ENCODE measurements at regions not wholly inside any gene's neighbourhood (a gene's known extent, or its start where the extent isn't known, plus 50 kb on each side); places are given as distances from the start of the nearest gene placed in this dataset.
A peak's percentile ranks its signal among the peaks of the same experiment; 100 is the strongest.

GRCh38 chr11:116605543-116606459 is 167.0 kb downstream of the BUD13 start:
- DNase-seq: peak in 3 of 35 experiments; percentile 3 to 9 (median 5)
- H3K9me3 Mint-ChIP-seq: no peaks in the 10 kb centered on the region
- Histone ChIP-seq H3K9me3 (no peaks in the 10 kb centered on the region), H3K36me3 (ENCODE audit: control insufficient read depth in 2 of 2, extremely low read depth in 1 of 2, insufficient read depth in 1 of 2, low read length in 1 of 2) (no peaks in the 10 kb centered on the region), H3K4me3 (ENCODE audit: control insufficient read depth in 1 of 2, extremely low read depth in 1 of 2, low read length in 1 of 2) (no peak overlapping the region), H3K4me1 (ENCODE audit: control insufficient read depth in 1 of 2, extremely low read depth in 1 of 2, insufficient read depth in 2 of 2, low read length in 2 of 2) (no peaks in the 10 kb centered on the region), H3K27me3 (replicated peaks in 1 of 2; ENCODE audit: control insufficient read depth in 2 of 2, extremely low read depth in 1 of 2, insufficient read depth in 2 of 2, low read length in 1 of 2) (peaks cover 0 to 36% of the 10 kb centered on the region in 2 experiments), H3K27ac (ENCODE audit: low read length) (no peak overlapping the region)
- ChIA-PET CTCF (no interaction called here), POLR2A (no interaction called here)
- no peaks in the 10 kb centered on the region for H3K36me3 Mint-ChIP-seq
- no peak overlapping the region for H3K27ac Mint-ChIP-seq
- no peaks in the 10 kb centered on the region for H3K4me1 Mint-ChIP-seq
- no peak for ATAC-seq (replicated peaks in 1 of 4)
- WGBS (ENCODE audit: insufficient coverage): 17% methylated on average over 3 of the region's 6 CpGs
- H3K4me3 Mint-ChIP-seq: no peak overlapping the region
- peaks cover 27 to 41% of the 10 kb centered on the region in 2 donors for H3K27me3 Mint-ChIP-seq

DNA sequence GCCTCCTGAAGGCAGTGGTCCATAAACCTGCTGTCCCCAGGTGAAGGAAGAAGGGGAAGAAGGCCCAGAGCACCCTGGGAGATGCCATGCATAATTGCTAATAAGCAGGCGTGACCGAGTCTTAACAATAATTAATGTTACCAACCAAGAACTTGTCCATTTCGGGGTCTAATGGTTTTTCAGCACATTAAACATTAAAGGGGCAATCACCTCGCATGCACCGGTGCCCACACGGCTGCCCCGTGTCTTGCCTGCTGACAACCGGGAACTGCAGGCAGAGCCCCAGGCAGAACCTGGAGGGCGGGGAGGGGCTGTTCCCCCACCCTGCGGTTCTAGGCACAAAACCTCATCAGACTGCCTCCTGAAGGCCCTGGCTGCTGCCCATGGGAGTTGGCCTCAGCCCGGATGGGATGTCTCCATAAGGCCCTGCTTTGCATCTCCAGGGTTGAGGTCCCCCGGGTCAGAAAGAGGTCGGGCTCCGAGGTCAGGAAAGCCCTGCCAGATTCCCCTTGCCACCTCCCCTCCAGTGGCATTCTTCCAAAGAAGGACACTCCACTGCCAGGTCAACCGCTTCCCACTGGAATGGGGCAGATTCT is 169.0 kb downstream of the BUD13 start:
- WGBS (ENCODE audit: insufficient coverage): 75% methylated on average over 15 of the region's 15 CpGs
- no peaks in the 10 kb centered on the region for H3K9me3 ChIP-seq
- Mint-ChIP-seq H3K27ac (no peak overlapping the region), H3K4me1 (no peaks in the 10 kb centered on the region), H3K9me3 (no peaks in the 10 kb centered on the region), H3K4me3 (no peak overlapping the region), H3K36me3 (no peaks in the 10 kb centered on the region), H3K27me3 (peaks cover 36 to 38% of the 10 kb centered on the region in 2 donors)
- no peak overlapping the region for H3K27ac ChIP-seq (ENCODE audit: low read length)
- H3K27me3 ChIP-seq (replicated peaks in 1 of 2; ENCODE audit: control insufficient read depth in 2 of 2, extremely low read depth in 1 of 2, insufficient read depth in 2 of 2, low read length in 1 of 2): peaks cover 0 to 32% of the 10 kb centered on the region in 2 experiments
- H3K4me3 ChIP-seq (ENCODE audit: control insufficient read depth in 1 of 2, extremely low read depth in 1 of 2, low read length in 1 of 2): no peak overlapping the region
- CTCF ChIA-PET: no interaction called here
- ATAC-seq (replicated peaks in 1 of 4) (no peak), DNase-seq (no peak)
- POLR2A ChIA-PET: no interaction called here
- H3K36me3 ChIP-seq (ENCODE audit: control insufficient read depth in 2 of 2, extremely low read depth in 1 of 2, insufficient read depth in 1 of 2, low read length in 1 of 2): no peaks in the 10 kb centered on the region
- no peaks in the 10 kb centered on the region for H3K4me1 ChIP-seq (ENCODE audit: control insufficient read depth in 1 of 2, extremely low read depth in 1 of 2, insufficient read depth in 2 of 2, low read length in 2 of 2)

DNA sequence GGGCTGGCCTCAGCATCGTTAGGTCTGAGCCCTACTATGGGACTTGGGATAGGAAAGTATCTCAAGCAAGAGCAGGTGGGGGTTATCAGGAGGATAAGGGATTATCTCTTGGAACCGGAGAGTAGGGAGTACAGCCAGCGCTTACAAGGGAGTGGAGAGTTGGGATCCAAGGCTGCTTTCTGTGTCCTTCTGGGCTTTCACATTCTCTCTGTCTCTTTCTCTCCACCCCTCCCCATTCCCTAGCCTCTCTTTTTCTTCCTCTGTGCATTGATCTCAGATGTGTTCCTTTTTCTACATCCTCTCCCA is 170.2 kb downstream of the BUD13 start:
- POLR2A ChIA-PET: no interaction called here
- CTCF ChIA-PET: no interaction called here

DNA sequence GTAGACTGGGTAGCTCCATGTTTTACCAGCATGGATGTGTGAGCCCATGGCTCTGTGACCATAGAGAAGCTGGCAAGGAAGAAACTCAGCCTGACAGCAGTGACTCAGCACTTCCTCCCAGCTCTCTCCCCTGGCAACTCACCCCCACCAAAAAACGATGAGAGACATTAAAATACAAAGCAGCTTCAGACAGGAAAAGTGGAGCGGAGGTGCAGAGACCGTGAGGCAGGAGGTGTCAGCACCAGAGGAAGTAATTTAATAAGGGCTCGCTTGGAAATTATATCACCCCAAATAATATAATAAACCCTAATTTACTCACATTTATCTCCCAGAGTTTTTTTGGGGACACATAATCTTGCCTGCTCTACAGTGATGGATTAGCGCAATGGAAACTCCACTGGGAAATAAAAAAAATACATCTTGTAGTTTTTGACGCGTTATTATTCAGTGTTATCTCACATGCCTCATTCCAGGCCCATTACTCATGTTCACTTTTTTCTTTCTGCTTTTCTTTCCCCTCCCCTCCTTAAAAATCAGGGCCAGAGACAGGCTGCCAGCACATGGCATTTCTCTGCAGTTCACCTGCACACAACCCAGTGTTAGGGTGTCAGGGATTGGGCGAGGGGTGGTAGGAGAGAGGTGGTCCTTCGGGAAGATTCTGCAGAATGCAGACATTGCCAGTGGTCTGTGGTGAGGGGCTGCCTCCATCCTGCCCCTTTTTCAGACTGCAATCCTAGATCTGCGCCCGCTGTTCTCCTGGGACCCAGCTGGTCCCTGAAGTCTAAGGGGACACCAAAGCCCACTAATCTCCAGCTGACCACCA is 170.8 kb downstream of the BUD13 start:
- no peak for DNase-seq
- ATAC-seq (replicated peaks in 1 of 4): no peak
- H3K4me1 ChIP-seq (ENCODE audit: control insufficient read depth in 1 of 2, extremely low read depth in 1 of 2, insufficient read depth in 2 of 2, low read length in 2 of 2): no peaks in the 10 kb centered on the region
- ChIA-PET POLR2A (no interaction called here), CTCF (no interaction called here)
- H3K36me3 Mint-ChIP-seq: no peaks in the 10 kb centered on the region
- H3K9me3 Mint-ChIP-seq: no peaks in the 10 kb centered on the region
- peaks cover 34 to 35% of the 10 kb centered on the region in 2 donors for H3K27me3 Mint-ChIP-seq
- peaks cover 0 to 26% of the 10 kb centered on the region in 2 experiments for H3K27me3 ChIP-seq (replicated peaks in 1 of 2; ENCODE audit: control insufficient read depth in 2 of 2, extremely low read depth in 1 of 2, insufficient read depth in 2 of 2, low read length in 1 of 2)
- H3K9me3 ChIP-seq: no peaks in the 10 kb centered on the region
- no peak overlapping the region for H3K4me3 Mint-ChIP-seq
- no CpG with 5 or more reads among the region's 11 CpGs for WGBS (ENCODE audit: insufficient coverage)
- no peak overlapping the region for H3K4me3 ChIP-seq (ENCODE audit: control insufficient read depth in 1 of 2, extremely low read depth in 1 of 2, low read length in 1 of 2)
- H3K4me1 Mint-ChIP-seq: no peaks in the 10 kb centered on the region
- H3K36me3 ChIP-seq (ENCODE audit: control insufficient read depth in 2 of 2, extremely low read depth in 1 of 2, insufficient read depth in 1 of 2, low read length in 1 of 2): no peaks in the 10 kb centered on the region
- no peak overlapping the region for H3K27ac Mint-ChIP-seq
- H3K27ac ChIP-seq (ENCODE audit: low read length): no peak overlapping the region

More for the DNA sequence above, 170.2 kb downstream of the BUD13 start:
- H3K27me3 ChIP-seq (replicated peaks in 1 of 2; ENCODE audit: control insufficient read depth in 2 of 2, extremely low read depth in 1 of 2, insufficient read depth in 2 of 2, low read length in 1 of 2): peaks cover 0 to 28% of the 10 kb centered on the region in 2 experiments
- no peaks in the 10 kb centered on the region for H3K4me1 ChIP-seq (ENCODE audit: control insufficient read depth in 1 of 2, extremely low read depth in 1 of 2, insufficient read depth in 2 of 2, low read length in 2 of 2)
- H3K27me3 Mint-ChIP-seq: peaks cover 37 to 39% of the 10 kb centered on the region in 2 donors
- ATAC-seq (replicated peaks in 1 of 4) (no peak), DNase-seq (no peak)
- H3K9me3 ChIP-seq: no peaks in the 10 kb centered on the region
- WGBS (ENCODE audit: insufficient coverage): 50% methylated on average over 1 of the region's 3 CpGs
- no peak overlapping the region for H3K27ac Mint-ChIP-seq
- no peak overlapping the region for H3K27ac ChIP-seq (ENCODE audit: low read length)
- no peak overlapping the region for H3K4me3 Mint-ChIP-seq
- no peak overlapping the region for H3K4me3 ChIP-seq (ENCODE audit: control insufficient read depth in 1 of 2, extremely low read depth in 1 of 2, low read length in 1 of 2)
- no peaks in the 10 kb centered on the region for H3K9me3 Mint-ChIP-seq
- no peaks in the 10 kb centered on the region for H3K36me3 ChIP-seq (ENCODE audit: control insufficient read depth in 2 of 2, extremely low read depth in 1 of 2, insufficient read depth in 1 of 2, low read length in 1 of 2)
- H3K36me3 Mint-ChIP-seq: no peaks in the 10 kb centered on the region
- no peaks in the 10 kb centered on the region for H3K4me1 Mint-ChIP-seq

DNA sequence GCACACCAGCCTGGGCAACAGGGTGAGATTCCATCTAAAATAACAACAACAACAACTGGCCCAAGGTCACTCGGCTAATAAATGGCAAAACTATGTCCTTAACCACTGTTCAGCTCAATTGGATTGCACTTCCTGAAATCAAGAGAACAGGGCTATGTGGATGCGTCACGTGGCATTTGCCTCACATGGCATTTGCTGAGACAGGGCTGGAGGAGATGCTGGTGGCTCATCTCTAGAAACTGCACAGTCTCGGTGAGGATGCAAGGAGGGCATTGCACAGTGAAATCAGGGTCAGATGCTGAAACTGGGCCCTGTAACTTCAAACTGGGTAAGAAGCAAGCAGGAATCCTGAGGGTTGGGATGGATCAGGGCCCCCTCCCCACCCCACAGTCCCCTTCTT is 171.9 kb downstream of the BUD13 start:
- Mint-ChIP-seq H3K27ac (no peak overlapping the region), H3K4me3 (no peak overlapping the region), H3K36me3 (no peaks in the 10 kb centered on the region), H3K9me3 (no peaks in the 10 kb centered on the region), H3K4me1 (no peaks in the 10 kb centered on the region), H3K27me3 (peaks cover 27 to 34% of the 10 kb centered on the region in 2 donors)
- CTCF ChIA-PET: no interaction called here
- Histone ChIP-seq H3K36me3 (ENCODE audit: control insufficient read depth in 2 of 2, extremely low read depth in 1 of 2, insufficient read depth in 1 of 2, low read length in 1 of 2) (no peaks in the 10 kb centered on the region), H3K27ac (ENCODE audit: low read length) (no peak overlapping the region), H3K4me3 (ENCODE audit: control insufficient read depth in 1 of 2, extremely low read depth in 1 of 2, low read length in 1 of 2) (no peak overlapping the region), H3K27me3 (replicated peaks in 1 of 2; ENCODE audit: control insufficient read depth in 2 of 2, extremely low read depth in 1 of 2, insufficient read depth in 2 of 2, low read length in 1 of 2) (peaks cover 0 to 32% of the 10 kb centered on the region in 2 experiments), H3K9me3 (no peaks in the 10 kb centered on the region), H3K4me1 (ENCODE audit: control insufficient read depth in 1 of 2, extremely low read depth in 1 of 2, insufficient read depth in 2 of 2, low read length in 2 of 2) (no peaks in the 10 kb centered on the region)
- POLR2A ChIA-PET: no interaction called here
- DNase-seq (no peak), ATAC-seq (replicated peaks in 1 of 4) (no peak)
- 68% methylated on average over 3 of the region's 4 CpGs for WGBS (ENCODE audit: insufficient coverage)

DNA sequence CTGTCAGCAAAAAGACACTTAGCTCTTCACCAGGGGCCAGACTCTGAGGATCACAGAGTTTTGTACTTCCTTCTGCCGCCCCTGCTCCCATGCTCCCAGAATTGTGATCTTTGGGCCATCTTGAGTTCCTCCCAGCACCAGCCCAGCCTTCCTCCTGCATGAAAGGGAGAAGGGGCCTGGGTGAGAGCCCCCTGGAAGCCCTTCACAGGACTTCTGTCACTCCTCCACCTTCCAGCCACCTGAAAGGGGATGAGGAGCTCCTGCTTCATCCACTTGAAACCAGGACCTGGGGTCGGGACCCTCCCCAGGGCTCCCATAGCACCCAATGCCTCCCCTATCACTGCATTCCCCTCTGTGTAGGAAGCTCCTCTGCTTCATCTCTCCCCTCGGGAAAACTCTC is 174.2 kb downstream of the BUD13 start:
- peaks cover 0 to 33% of the 10 kb centered on the region in 2 experiments for H3K27me3 ChIP-seq (replicated peaks in 1 of 2; ENCODE audit: control insufficient read depth in 2 of 2, extremely low read depth in 1 of 2, insufficient read depth in 2 of 2, low read length in 1 of 2)
- WGBS (ENCODE audit: insufficient coverage): no CpG with 5 or more reads among the region's 3 CpGs
- Mint-ChIP-seq H3K4me3 (no peak overlapping the region), H3K36me3 (no peaks in the 10 kb centered on the region), H3K27me3 (peaks cover 20 to 28% of the 10 kb centered on the region in 2 donors), H3K4me1 (no peaks in the 10 kb centered on the region), H3K27ac (no peak overlapping the region), H3K9me3 (no peaks in the 10 kb centered on the region)
- no peaks in the 10 kb centered on the region for H3K4me1 ChIP-seq (ENCODE audit: control insufficient read depth in 1 of 2, extremely low read depth in 1 of 2, insufficient read depth in 2 of 2, low read length in 2 of 2)
- ATAC-seq (replicated peaks in 1 of 4) (no peak), DNase-seq (no peak)
- POLR2A ChIA-PET: no interaction called here
- no peaks in the 10 kb centered on the region for H3K9me3 ChIP-seq
- no peak overlapping the region for H3K4me3 ChIP-seq (ENCODE audit: control insufficient read depth in 1 of 2, extremely low read depth in 1 of 2, low read length in 1 of 2)
- no peak overlapping the region for H3K27ac ChIP-seq (ENCODE audit: low read length)
- H3K36me3 ChIP-seq (ENCODE audit: control insufficient read depth in 2 of 2, extremely low read depth in 1 of 2, insufficient read depth in 1 of 2, low read length in 1 of 2): no peaks in the 10 kb centered on the region
- CTCF ChIA-PET: no interaction called here
